Adrenal gland (tissue), 5 donors: ENCODE measurements at regions not wholly inside any gene's neighbourhood (a gene's known extent, or its start where the extent isn't known, plus 50 kb on each side); places are given as distances from the start of the nearest gene placed in this dataset.

ENCODE experiments used
- POLR2A ChIP-seq, 2 donors: fragments of 450-650 bp; IDR thresholded peaks; one replicate each; pipeline ENCODE4 v1.6.1; 2017; ENCODE audit warnings: antibody characterized with exemption in 2 of 2, mild to moderate bottlenecking in 2 of 2, moderate library complexity in 1 of 2
- TF ChIP-seq, protein P1 (sequence below), 6 experiments: fragments of 450-650 bp in 4 of 6; fragments of 200-600 bp in 2 of 6; sonication (generic) in 1 of 6; IDR thresholded peaks; 1 replicate in 5 of 6; 2 replicates in 1 of 6; pipeline versions ENCODE4 v1.5.1 to v1.8.0; 2016 to 2021; ENCODE audit warnings: antibody characterized with exemption in 6 of 6, mild to moderate bottlenecking in 2 of 6, moderate library complexity in 1 of 6
- donor health status: DM: no; HTN: no; CAD: no.

DNA sequence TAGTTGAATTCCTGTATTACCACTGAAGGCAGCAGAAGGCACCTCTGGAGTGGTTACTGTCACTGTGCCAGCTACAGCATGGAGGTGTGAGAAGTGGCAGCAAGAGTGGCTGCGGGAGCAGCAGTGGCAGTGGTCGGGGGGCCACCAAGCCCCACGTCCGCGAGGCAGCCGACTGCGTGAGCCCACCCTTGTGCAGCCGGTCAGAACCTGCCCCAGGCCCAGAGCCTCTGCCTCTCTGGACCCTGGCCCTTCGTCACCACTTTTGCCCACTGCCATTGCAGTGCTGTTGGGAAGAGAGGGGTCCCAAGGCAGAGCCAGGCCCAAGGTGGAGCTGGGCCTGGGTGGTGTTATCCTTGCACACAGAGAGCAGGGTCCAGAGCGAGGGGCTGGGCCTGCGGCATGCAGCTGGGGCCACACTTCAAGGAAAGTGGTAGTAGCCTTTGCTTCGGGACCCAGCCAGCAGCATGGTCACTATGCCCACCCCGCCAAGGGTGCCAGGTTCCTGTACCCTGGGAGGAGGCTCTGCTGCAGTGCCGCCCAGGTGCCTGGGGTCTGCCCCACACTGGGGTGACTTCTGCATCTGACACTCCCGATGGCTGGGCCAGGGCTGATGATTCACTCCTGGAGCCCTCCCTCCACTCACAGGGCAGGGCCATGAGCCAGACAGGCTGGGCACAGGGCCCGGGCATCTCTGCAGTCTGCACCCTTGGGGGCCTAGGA is 450.1 kb upstream of the LRATD1 start:
- TF ChIP-seq, protein P1, sequence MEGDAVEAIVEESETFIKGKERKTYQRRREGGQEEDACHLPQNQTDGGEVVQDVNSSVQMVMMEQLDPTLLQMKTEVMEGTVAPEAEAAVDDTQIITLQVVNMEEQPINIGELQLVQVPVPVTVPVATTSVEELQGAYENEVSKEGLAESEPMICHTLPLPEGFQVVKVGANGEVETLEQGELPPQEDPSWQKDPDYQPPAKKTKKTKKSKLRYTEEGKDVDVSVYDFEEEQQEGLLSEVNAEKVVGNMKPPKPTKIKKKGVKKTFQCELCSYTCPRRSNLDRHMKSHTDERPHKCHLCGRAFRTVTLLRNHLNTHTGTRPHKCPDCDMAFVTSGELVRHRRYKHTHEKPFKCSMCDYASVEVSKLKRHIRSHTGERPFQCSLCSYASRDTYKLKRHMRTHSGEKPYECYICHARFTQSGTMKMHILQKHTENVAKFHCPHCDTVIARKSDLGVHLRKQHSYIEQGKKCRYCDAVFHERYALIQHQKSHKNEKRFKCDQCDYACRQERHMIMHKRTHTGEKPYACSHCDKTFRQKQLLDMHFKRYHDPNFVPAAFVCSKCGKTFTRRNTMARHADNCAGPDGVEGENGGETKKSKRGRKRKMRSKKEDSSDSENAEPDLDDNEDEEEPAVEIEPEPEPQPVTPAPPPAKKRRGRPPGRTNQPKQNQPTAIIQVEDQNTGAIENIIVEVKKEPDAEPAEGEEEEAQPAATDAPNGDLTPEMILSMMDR (IDR thresholded peaks at IDR 0.05), result no peak
- TF ChIP-seq POLR2A (IDR thresholded peaks at IDR 0.05), result no peak
